Naive thymus-derived CD4-positive, alpha-beta T cell (primary cell): ENCODE measurements at regions not wholly inside any gene's neighbourhood (a gene's known extent, or its start where the extent isn't known, plus 50 kb on each side); places are given as distances from the start of the nearest gene placed in this dataset.

Source experiments
- ATAC-seq: fragments of 150-1000 bp; cut with Tn5 transposase; 2 replicates; pipeline ENCODE4 v1.10.0; 2021; ENCODE audit warnings: mild to moderate bottlenecking, moderate library complexity
- CTCF ChIA-PET: fragments of 350-600 bp; sonication (Branson Sonifier 250); formaldehyde crosslinking; loops from one replicate; lab custom pipeline; 2021; ENCODE audit warnings: antibody characterized with exemption; lab: Charles Lee
- POLR2A ChIA-PET: fragments of 350-600 bp; sonication (Branson Sonifier 250); formaldehyde crosslinking; loops from one replicate; lab custom pipeline; 2021; ENCODE audit warnings: antibody characterized with exemption, inconsistent platforms; lab: Charles Lee
- DNase-seq, 9 donors: peaks; one replicate each; pipeline versions ENCODE4 v3.0.0 to v3.0.0-alpha.2; 2020 to 2022; ENCODE audit warnings: mixed read lengths in 1 of 9
- H3K27ac ChIP-seq: one replicate; pipeline ENCODE4 v1.7.0; 2013; ENCODE audit warnings: mild to moderate bottlenecking, low read depth, low read length, moderate library complexity
- H3K27me3 ChIP-seq, 2 donors: one replicate each; pipeline ENCODE4 v1.7.0; 2013; ENCODE audit warnings: low read length in 2 of 2, mild to moderate bottlenecking in 2 of 2, moderate library complexity in 2 of 2; ENCODE audit not compliant: control insufficient read depth in 2 of 2, insufficient read depth in 2 of 2
- H3K36me3 ChIP-seq, 3 experiments: 1 replicate in 2 of 3; 2 replicates in 1 of 3; pipeline ENCODE4 v1.7.0; 2013; ENCODE audit warnings: low read length in 3 of 3, mild to moderate bottlenecking in 3 of 3, moderate library complexity in 1 of 3; ENCODE audit not compliant: insufficient read depth in 3 of 3, control insufficient read depth in 2 of 3
- H3K4me1 ChIP-seq, 2 donors: one replicate each; pipeline ENCODE4 v1.7.0; 2013; ENCODE audit warnings: low read length in 2 of 2, mild to moderate bottlenecking in 2 of 2, moderate library complexity in 1 of 2; ENCODE audit not compliant: control insufficient read depth in 2 of 2, insufficient read depth in 2 of 2
- H3K4me3 ChIP-seq: 2 replicates; pipeline ENCODE4 v1.7.0; 2013; ENCODE audit warnings: mild to moderate bottlenecking, low read length
- H3K9me3 ChIP-seq, 3 experiments: 1 replicate in 2 of 3; 2 replicates in 1 of 3; pipeline ENCODE4 v1.7.0; 2013; ENCODE audit warnings: low read length in 3 of 3; ENCODE audit not compliant: control insufficient read depth in 2 of 3
- H3K27ac Mint-ChIP-seq, 9 donors: one replicate each; pipeline ENCODE4 v1.8.0; 2020 to 2022; ENCODE audit warnings: mixed read lengths in 9 of 9, mild to moderate bottlenecking in 8 of 9, moderate library complexity in 5 of 9, inconsistent platforms in 2 of 9
- H3K27me3 Mint-ChIP-seq, 5 donors: one replicate each; pipeline ENCODE4 v1.8.0; 2021 to 2022; ENCODE audit warnings: mixed read lengths in 5 of 5, mild to moderate bottlenecking in 1 of 5
- H3K36me3 Mint-ChIP-seq, 5 donors: one replicate each; pipeline ENCODE4 v1.8.0; 2020 to 2022; ENCODE audit warnings: mixed read lengths in 5 of 5, mild to moderate bottlenecking in 3 of 5, inconsistent platforms in 1 of 5
- H3K4me1 Mint-ChIP-seq, 7 donors: one replicate each; pipeline ENCODE4 v1.8.0; 2020 to 2022; ENCODE audit warnings: mixed read lengths in 7 of 7, mild to moderate bottlenecking in 3 of 7, inconsistent platforms in 1 of 7
- H3K4me3 Mint-ChIP-seq, 10 donors: one replicate each; pipeline ENCODE4 v1.8.0; 2020 to 2022; ENCODE audit warnings: mild to moderate bottlenecking in 10 of 10, mixed read lengths in 10 of 10, moderate library complexity in 6 of 10, inconsistent platforms in 2 of 10
- H3K9me3 Mint-ChIP-seq, 11 donors: one replicate each; pipeline ENCODE4 v1.8.0; 2020 to 2022; ENCODE audit warnings: mixed read lengths in 11 of 11, mild to moderate bottlenecking in 4 of 11, inconsistent platforms in 1 of 11, moderate library complexity in 1 of 11
- intact Hi-C, 2 donors: fragments of 100-400 bp; cut with micrococcal nuclease; formaldehyde crosslinking; loops; one replicate each; pipeline ENCODE4 v1.15.1; 2023

DNA sequence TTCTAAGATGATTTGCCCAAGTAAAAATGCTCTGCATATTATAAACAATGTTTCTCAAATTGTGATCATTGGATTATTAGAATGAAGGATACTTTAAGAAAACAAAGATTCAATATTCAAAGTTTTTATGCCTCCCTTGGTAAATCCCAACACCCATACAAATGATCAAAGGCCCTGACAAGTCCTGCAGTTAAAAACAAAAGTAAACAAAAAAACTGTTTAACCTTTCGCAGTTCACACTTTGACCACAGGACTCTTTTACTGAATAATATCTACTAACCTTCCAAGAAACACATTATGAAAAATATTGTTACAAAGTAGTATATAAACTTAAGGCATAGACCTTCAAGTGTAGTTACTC lies 365.9 kb upstream of the ZFHX3 start:
- Mint-ChIP-seq H3K9me3 (peaks cover 0 to 8% (median 0%) of the 10 kb centered on the region in 11 donors), H3K4me3 (no peak overlapping the region), H3K27me3 (peaks cover 0 to 3% (median 0%) of the 10 kb centered on the region in 5 donors), H3K27ac (no peak overlapping the region), H3K36me3 (no peaks in the 10 kb centered on the region), H3K4me1 (no peaks in the 10 kb centered on the region)
- DNase-seq (no peak), ATAC-seq (no peak)
- no peaks in the 10 kb centered on the region for H3K4me1 ChIP-seq
- H3K9me3 ChIP-seq: no peaks in the 10 kb centered on the region
- H3K27me3 ChIP-seq: no peaks in the 10 kb centered on the region
- CTCF ChIA-PET: no interaction called here
- H3K27ac ChIP-seq: no peak overlapping the region
- no peaks in the 10 kb centered on the region for H3K36me3 ChIP-seq
- no peak overlapping the region for H3K4me3 ChIP-seq
- intact Hi-C loops: no loop called here
- POLR2A ChIA-PET: no interaction called here

DNA sequence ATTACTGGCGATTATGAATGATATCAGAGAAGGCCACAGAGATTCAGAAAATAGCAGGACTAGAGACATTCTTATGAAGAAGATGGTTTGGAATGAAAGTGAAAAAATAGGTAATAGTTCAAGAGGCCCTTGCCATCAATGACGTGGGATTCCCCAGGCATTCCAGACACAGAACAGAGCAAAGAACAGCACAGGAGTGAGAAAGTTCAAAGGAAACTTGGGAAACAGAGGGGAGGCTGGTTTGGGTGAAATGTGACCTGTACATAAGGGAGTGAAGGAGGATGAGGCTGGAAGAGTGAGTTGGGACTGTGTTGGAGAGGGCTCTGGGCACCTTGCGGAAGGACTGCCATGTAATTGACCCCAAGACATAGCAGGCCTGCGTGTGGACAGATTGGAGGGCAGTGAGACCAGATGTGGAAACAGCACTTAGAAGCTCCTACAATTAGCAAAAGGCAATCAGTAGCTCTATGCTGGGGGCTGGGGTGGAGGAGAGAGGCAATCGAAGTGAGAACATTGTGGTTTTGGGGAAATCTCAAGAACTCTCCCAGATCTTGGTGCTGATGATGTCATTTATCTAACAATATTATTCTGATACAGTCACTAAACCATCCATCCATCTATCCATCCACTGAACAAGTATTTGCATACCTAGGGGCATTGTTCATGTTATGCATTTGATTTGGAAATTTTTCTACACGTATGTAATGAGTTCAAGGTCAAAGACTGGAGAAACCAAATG lies 365.3 kb upstream of the ZFHX3 start:
- Mint-ChIP-seq H3K27me3 (peaks cover 0 to 3% (median 0%) of the 10 kb centered on the region in 5 donors), H3K9me3 (peaks cover 0 to 8% (median 0%) of the 10 kb centered on the region in 11 donors), H3K27ac (no peak overlapping the region), H3K36me3 (no peaks in the 10 kb centered on the region), H3K4me1 (no peaks in the 10 kb centered on the region), H3K4me3 (no peak overlapping the region)
- intact Hi-C loops: no loop called here
- no peaks in the 10 kb centered on the region for H3K9me3 ChIP-seq
- H3K27me3 ChIP-seq: no peaks in the 10 kb centered on the region
- ChIA-PET CTCF (no interaction called here), POLR2A (no interaction called here)
- no peaks in the 10 kb centered on the region for H3K4me1 ChIP-seq
- ATAC-seq (no peak), DNase-seq (no peak)
- H3K4me3 ChIP-seq: no peak overlapping the region
- no peak overlapping the region for H3K27ac ChIP-seq
- no peaks in the 10 kb centered on the region for H3K36me3 ChIP-seq

GRCh38 chr16:73412416-73412815 lies 364.5 kb upstream of the ZFHX3 start:
- Mint-ChIP-seq H3K36me3 (no peaks in the 10 kb centered on the region), H3K9me3 (peaks cover 0 to 8% (median 0%) of the 10 kb centered on the region in 11 donors), H3K4me3 (no peak overlapping the region), H3K4me1 (no peaks in the 10 kb centered on the region), H3K27ac (no peak overlapping the region), H3K27me3 (peaks cover 0 to 3% (median 0%) of the 10 kb centered on the region in 5 donors)
- no peak overlapping the region for H3K4me3 ChIP-seq
- no peaks in the 10 kb centered on the region for H3K9me3 ChIP-seq
- ChIA-PET CTCF (no interaction called here), POLR2A (no interaction called here)
- no peak for ATAC-seq
- no peak overlapping the region for H3K27ac ChIP-seq
- no peaks in the 10 kb centered on the region for H3K4me1 ChIP-seq
- intact Hi-C loops: no loop called here
- H3K27me3 ChIP-seq: no peaks in the 10 kb centered on the region
- DNase-seq: no peak
- H3K36me3 ChIP-seq: no peaks in the 10 kb centered on the region

GRCh38 chr16:73408716-73409115 lies 360.8 kb upstream of the ZFHX3 start:
- ChIA-PET CTCF (no interaction called here), POLR2A (no interaction called here)
- Histone ChIP-seq H3K4me3 (no peak overlapping the region), H3K36me3 (no peaks in the 10 kb centered on the region), H3K27me3 (no peaks in the 10 kb centered on the region), H3K9me3 (no peaks in the 10 kb centered on the region), H3K4me1 (no peaks in the 10 kb centered on the region), H3K27ac (no peak overlapping the region)
- no peaks in the 10 kb centered on the region for H3K4me1 Mint-ChIP-seq
- ATAC-seq: no peak
- no peaks in the 10 kb centered on the region for H3K36me3 Mint-ChIP-seq
- no peak for DNase-seq
- peaks cover 0 to 8% (median 0%) of the 10 kb centered on the region in 11 donors for H3K9me3 Mint-ChIP-seq
- H3K27ac Mint-ChIP-seq: no peak overlapping the region
- no peak overlapping the region for H3K4me3 Mint-ChIP-seq
- intact Hi-C loops: no loop called here
- H3K27me3 Mint-ChIP-seq: peaks cover 0 to 3% (median 0%) of the 10 kb centered on the region in 5 donors

GRCh38 chr16:73408311-73408710 lies 360.4 kb upstream of the ZFHX3 start:
- Mint-ChIP-seq H3K27me3 (peaks cover 0 to 3% (median 0%) of the 10 kb centered on the region in 5 donors), H3K27ac (no peak overlapping the region), H3K36me3 (no peaks in the 10 kb centered on the region), H3K4me3 (no peak overlapping the region), H3K9me3 (peaks cover 0 to 8% (median 0%) of the 10 kb centered on the region in 11 donors), H3K4me1 (no peaks in the 10 kb centered on the region)
- Histone ChIP-seq H3K4me1 (no peaks in the 10 kb centered on the region), H3K4me3 (no peak overlapping the region), H3K27ac (no peak overlapping the region), H3K36me3 (no peaks in the 10 kb centered on the region), H3K27me3 (no peaks in the 10 kb centered on the region), H3K9me3 (no peaks in the 10 kb centered on the region)
- no peak for ATAC-seq
- DNase-seq: no peak
- intact Hi-C loops: no loop called here
- ChIA-PET POLR2A (no interaction called here), CTCF (no interaction called here)

DNA sequence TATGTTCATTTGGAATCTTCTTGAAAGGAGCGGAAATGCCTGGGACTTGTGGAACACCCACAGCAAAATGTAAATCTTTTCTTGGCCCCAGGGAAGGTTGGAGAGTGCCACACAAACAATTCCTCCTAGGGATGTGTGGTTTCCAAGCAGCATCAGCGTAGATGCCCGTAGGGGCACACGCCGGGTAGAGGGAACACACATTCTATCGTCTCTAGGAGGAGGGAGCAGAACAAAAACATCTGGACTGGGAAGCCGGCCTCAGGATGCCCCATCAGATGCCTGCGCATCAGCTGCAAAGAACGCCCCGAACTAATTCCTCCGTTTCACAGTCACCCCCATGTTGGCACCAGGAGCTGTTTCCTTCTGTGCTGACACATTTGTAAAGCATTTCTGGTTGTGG lies 357.9 kb upstream of the ZFHX3 start:
- Mint-ChIP-seq H3K27ac (no peak overlapping the region), H3K36me3 (no peaks in the 10 kb centered on the region), H3K27me3 (peaks cover 0 to 8% (median 3%) of the 10 kb centered on the region in 5 donors), H3K9me3 (peaks cover 0 to 3% (median 0%) of the 10 kb centered on the region in 11 donors), H3K4me1 (no peaks in the 10 kb centered on the region), H3K4me3 (no peak overlapping the region)
- Histone ChIP-seq H3K27ac (no peak overlapping the region), H3K36me3 (no peaks in the 10 kb centered on the region), H3K4me3 (no peak overlapping the region), H3K9me3 (no peaks in the 10 kb centered on the region), H3K4me1 (no peaks in the 10 kb centered on the region), H3K27me3 (no peaks in the 10 kb centered on the region)
- intact Hi-C loops: no loop called here
- no peak for ATAC-seq
- CTCF ChIA-PET: no interaction called here
- POLR2A ChIA-PET: no interaction called here
- no peak for DNase-seq

DNA sequence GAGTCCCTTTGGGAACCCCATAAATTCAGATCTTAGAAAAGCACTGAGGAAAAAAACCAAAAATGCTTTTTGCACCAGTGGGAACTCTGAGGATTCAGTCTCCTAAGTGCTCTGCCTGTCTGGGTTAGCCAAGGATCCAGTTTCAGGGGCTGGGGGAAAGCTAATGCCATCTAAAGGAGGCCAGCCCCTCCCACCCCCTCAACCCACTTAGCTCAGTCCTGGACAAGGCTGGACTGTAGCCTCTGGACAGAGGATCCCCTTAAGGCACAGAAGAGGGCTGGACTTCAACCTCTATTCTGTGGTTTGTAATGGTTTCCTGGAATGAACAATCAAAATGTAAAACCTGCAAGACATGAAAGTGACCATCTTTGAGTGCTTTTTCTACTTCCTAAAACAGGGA lies 356.1 kb upstream of the ZFHX3 start:
- Mint-ChIP-seq H3K36me3 (no peaks in the 10 kb centered on the region), H3K27me3 (peaks cover 0 to 8% (median 0%) of the 10 kb centered on the region in 5 donors), H3K27ac (no peak overlapping the region), H3K9me3 (peaks cover 0 to 3% (median 0%) of the 10 kb centered on the region in 11 donors), H3K4me3 (no peak overlapping the region), H3K4me1 (no peaks in the 10 kb centered on the region)
- intact Hi-C loops: no loop called here
- ATAC-seq (no peak), DNase-seq (no peak)
- no peaks in the 10 kb centered on the region for H3K36me3 ChIP-seq
- H3K27me3 ChIP-seq: no peaks in the 10 kb centered on the region
- H3K4me3 ChIP-seq: no peak overlapping the region
- ChIA-PET POLR2A (no interaction called here), CTCF (no interaction called here)
- H3K9me3 ChIP-seq: no peaks in the 10 kb centered on the region
- no peaks in the 10 kb centered on the region for H3K4me1 ChIP-seq
- no peak overlapping the region for H3K27ac ChIP-seq
